ENCODE measurements at regions not wholly inside any gene's neighbourhood (a gene's known extent, or its start where the extent isn't known, plus 50 kb on each side); places are given as distances from the start of the nearest gene placed in this dataset.

- H3K9ac ChIP-seq (ENCODE audit: insufficient read depth, low read depth, low read length) = no peak overlapping the region
- H3K9me3 ChIP-seq (ENCODE audit: low read length) = no peaks in the 10 kb centered on the region
- H3K79me2 ChIP-seq (ENCODE audit: insufficient read depth, low read length) = no peaks in the 10 kb centered on the region
- 0% methylated on average over 1 of the region's 1 CpG for WGBS (ENCODE audit: low lambda C conversion rate)
- POLR2A ChIA-PET = no interaction called here
- no peak overlapping the region for H3K4me3 ChIP-seq (replicated peaks in 1 of 3; ENCODE audit: insufficient read depth in 1 of 3, low read depth in 2 of 3, low read length in 3 of 3)
- DNase-seq (ENCODE audit: low spot score) (no peak), ATAC-seq (no peak), FAIRE-seq (no peak)
- no peak overlapping the region for H3K27ac ChIP-seq (ENCODE audit: extremely low read length, insufficient read depth, low read length)
- H3K4me1 ChIP-seq (ENCODE audit: insufficient read depth, low read length) = no peaks in the 10 kb centered on the region
- no peak for TF ChIP-seq IRF9 (CRISPR knock-in tag; IDR thresholded peaks at IDR 0.05; ENCODE audit: borderline replicate concordance)
- TF ChIP-seq, protein P1, sequence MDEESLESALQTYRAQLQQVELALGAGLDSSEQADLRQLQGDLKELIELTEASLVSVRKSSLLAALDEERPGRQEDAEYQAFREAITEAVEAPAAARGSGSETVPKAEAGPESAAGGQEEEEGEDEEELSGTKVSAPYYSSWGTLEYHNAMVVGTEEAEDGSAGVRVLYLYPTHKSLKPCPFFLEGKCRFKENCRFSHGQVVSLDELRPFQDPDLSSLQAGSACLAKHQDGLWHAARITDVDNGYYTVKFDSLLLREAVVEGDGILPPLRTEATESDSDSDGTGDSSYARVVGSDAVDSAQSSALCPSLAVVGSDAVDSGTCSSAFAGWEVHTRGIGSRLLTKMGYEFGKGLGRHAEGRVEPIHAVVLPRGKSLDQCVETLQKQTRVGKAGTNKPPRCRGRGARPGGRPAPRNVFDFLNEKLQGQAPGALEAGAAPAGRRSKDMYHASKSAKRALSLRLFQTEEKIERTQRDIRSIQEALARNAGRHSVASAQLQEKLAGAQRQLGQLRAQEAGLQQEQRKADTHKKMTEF (CRISPR knock-in tag; IDR thresholded peaks at IDR 0.05) = no peak
- no peak for TF ChIP-seq SNAPC2 (CRISPR knock-in tag; IDR thresholded peaks at IDR 0.05)
- no peak for TF ChIP-seq RBM22 (optimal IDR thresholded peaks at IDR 0.05; ENCODE audit: low read length)
- no peak for TF ChIP-seq EHMT2 (IDR thresholded peaks at IDR 0.05; ENCODE audit: borderline replicate concordance, low read depth, low read length)
- no peak for TF ChIP-seq WIZ (CRISPR knock-in tag; IDR thresholded peaks at IDR 0.05)
- no peak for TF ChIP-seq SOX13 (IDR thresholded peaks at IDR 0.05)
- TF ChIP-seq SOX13 (CRISPR knock-in tag; conservative IDR thresholded peaks at IDR 0.05 in 1 of 2, IDR thresholded peaks at IDR 0.05 in 1 of 2) = no peak
- TF ChIP-seq CBX2 (IDR thresholded peaks at IDR 0.05; ENCODE audit: low read depth, low read length) = no peak
- TF ChIP-seq CBX2 (CRISPR knock-in tag; IDR thresholded peaks at IDR 0.05; ENCODE audit: low read depth) = no peak
- no peak for TF ChIP-seq TBX2 (CRISPR knock-in tag; IDR thresholded peaks at IDR 0.05; ENCODE audit: borderline replicate concordance)
- CTCF ChIA-PET (ENCODE audit: low intra/inter-chr PET ratio, low total read pairs) = no interaction called here
- H4K20me1 ChIP-seq (ENCODE audit: insufficient read depth, low read length) = no peaks in the 10 kb centered on the region
- H3K27me3 ChIP-seq (ENCODE audit: control insufficient read depth in 1 of 2, insufficient read depth in 2 of 2, low read length in 2 of 2) = peaks cover 0 to 8% of the 10 kb centered on the region in 2 experiments; a peak in 1 of 5 replicates
- H2AFZ ChIP-seq (ENCODE audit: low read length) = no peak overlapping the region
- H3K36me3 ChIP-seq (replicated peaks in 1 of 2; ENCODE audit: control insufficient read depth in 1 of 2, insufficient read depth in 2 of 2, low read length in 2 of 2) = no peaks in the 10 kb centered on the region
- in situ Hi-C loops (cut with HindIII; ENCODE audit: extremely low pct_ligation_motif_present, low pct_unique_long_range_greater_than_20kb) (no loop called here), intact Hi-C loops (cut with micrococcal nuclease; ENCODE audit: unreplicated experiment) (no loop called here)
- no TSS peak for BruUV-seq (replicated peaks)
- no peak overlapping the region for H3K4me2 ChIP-seq (ENCODE audit: low read depth, low read length)
These were observed 114.4 kb downstream of the SEC61B start for GRCh38 chr9:99336531-99336930.
